HG03175 (cell line): ENCODE measurements at regions not wholly inside any gene's neighbourhood (a gene's known extent, or its start where the extent isn't known, plus 50 kb on each side); places are given as distances from the start of the nearest gene placed in this dataset.
"Not testable (repeated sequence)": the region's sequence is repeated elsewhere in the genome, so short reads cannot be mapped to it uniquely, and the experiment has no call there.

Source experiments
- ATAC-seq: cut with Tn5 transposase; IDR thresholded peaks from one replicate; pipeline ENCODE4 v1.9.1; 2021; ENCODE audit warnings: mild to moderate bottlenecking, moderate library complexity; ENCODE audit not compliant: unreplicated experiment

- ATAC-seq, result no peak
Measured at GRCh38 chr3:137111497-137111896, 153.7 kb downstream of the IL20RB start.

- no peak for ATAC-seq
Measured at GRCh38 chr3:137116619-137117018, 158.8 kb downstream of the IL20RB start.

- no peak for ATAC-seq
Measured at GRCh38 chr3:137121704-137122314, 164.0 kb downstream of the IL20RB start.

GRCh38 chr3:137131081-137131480 lies 173.3 kb downstream of the IL20RB start:
- no peak for ATAC-seq

- no peak for ATAC-seq
Measured at GRCh38 chr3:137134431-137134830, 176.6 kb downstream of the IL20RB start.

- no peak for ATAC-seq
Measured at GRCh38 chr3:137148406-137148805, 190.6 kb downstream of the IL20RB start.

GRCh38 chr3:137148917-137149316 lies 191.1 kb downstream of the IL20RB start:
- ATAC-seq, result no peak

GRCh38 chr3:137150825-137151224 lies 193.0 kb downstream of the IL20RB start:
- no peak for ATAC-seq

GRCh38 chr3:137153046-137153445 lies 195.3 kb downstream of the IL20RB start:
- not testable (repeated sequence) for ATAC-seq

- ATAC-seq, result no peak
Measured at GRCh38 chr3:137163241-137163871, 205.6 kb downstream of the IL20RB start.

- ATAC-seq, result no peak
Measured at GRCh38 chr3:137163958-137164357, 206.2 kb downstream of the IL20RB start.

GRCh38 chr3:137165117-137165806 lies 207.5 kb downstream of the IL20RB start:
- ATAC-seq, result no peak

- no peak for ATAC-seq
Measured at GRCh38 chr3:137171834-137172603, 214.2 kb downstream of the IL20RB start.

GRCh38 chr3:137172728-137173127 lies 214.9 kb downstream of the IL20RB start:
- ATAC-seq, result no peak

GRCh38 chr3:137174514-137174913 lies 216.7 kb downstream of the IL20RB start:
- ATAC-seq, result no peak

GRCh38 chr3:137180220-137180619 lies 222.4 kb downstream of the IL20RB start:
- no peak for ATAC-seq

- ATAC-seq, result no peak
Measured at GRCh38 chr3:137191133-137191923, 233.5 kb downstream of the IL20RB start.

GRCh38 chr3:137191951-137192350 lies 234.2 kb downstream of the IL20RB start:
- ATAC-seq, result no peak

GRCh38 chr3:137194301-137194700 lies 236.5 kb downstream of the IL20RB start:
- ATAC-seq, result no peak

GRCh38 chr3:137198374-137198773 lies 240.6 kb downstream of the IL20RB start:
- ATAC-seq, result not testable (repeated sequence)

- ATAC-seq, result no peak
Measured at GRCh38 chr3:137199678-137200077, 241.9 kb downstream of the IL20RB start.
